GM21390 (cell line): ENCODE measurements at regions not wholly inside any gene's neighbourhood (a gene's known extent, or its start where the extent isn't known, plus 50 kb on each side); places are given as distances from the start of the nearest gene placed in this dataset.

Experiments
- ATAC-seq: cut with Tn5 transposase; IDR thresholded peaks from one replicate; pipeline ENCODE4 v1.9.1; 2021; ENCODE audit not compliant: unreplicated experiment

DNA sequence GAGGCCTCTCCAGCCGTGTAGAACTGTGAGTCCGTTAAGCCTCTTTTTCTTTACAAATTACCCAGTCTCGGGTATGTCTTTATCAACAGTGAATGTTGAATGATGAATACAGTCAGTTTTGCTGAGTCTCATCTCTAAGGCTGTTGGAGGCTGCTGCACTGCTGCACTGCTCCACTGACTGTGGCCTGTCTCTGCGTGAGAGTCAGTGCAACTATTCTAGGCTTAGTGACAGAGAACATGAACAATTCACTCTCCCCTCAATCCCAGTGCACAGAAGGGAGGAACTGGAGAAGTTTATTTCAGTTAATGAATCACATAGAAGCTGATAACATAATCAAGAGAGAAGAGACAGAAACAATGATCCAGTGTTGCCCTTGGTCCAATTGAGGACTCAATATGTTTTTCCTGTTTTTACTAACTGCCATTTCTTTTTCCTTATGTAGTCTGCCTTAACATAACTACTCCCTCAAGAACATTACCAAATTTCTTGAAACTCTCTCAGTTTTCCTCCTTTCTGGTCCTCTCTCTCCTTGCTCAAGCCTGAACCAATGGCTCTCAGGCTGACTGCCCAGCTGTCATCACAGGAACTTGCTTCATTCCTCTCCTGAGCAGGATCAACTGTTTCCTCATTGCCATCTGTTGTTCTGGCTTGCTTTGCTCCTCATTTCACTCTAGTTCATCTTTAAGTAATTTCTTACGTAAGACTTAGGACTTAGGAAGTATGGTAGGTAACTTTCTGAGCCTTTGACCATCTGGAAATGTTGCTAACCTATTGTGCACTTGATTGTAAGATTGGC is 483.2 kb downstream of the METTL4 start:
- no peak for ATAC-seq

DNA sequence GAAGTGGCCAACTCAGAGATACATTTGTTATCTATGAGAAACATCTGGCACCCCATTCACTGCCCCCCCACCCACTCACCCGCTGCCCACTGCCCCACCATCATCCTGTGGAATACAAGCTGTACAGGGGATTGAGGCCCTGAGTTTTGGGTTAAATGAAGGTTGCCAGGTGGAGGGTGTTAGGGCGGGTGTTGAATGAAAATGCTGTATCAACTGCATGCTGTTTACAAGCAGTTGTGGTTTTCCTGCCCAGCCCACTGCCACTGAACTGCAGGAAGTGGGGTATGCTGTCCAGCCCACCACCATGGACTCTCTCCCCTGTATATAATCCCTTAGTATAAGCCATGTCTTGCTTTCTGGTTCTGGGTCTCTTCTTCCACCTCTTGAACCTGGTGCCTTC is 481.9 kb downstream of the METTL4 start:
- ATAC-seq: no peak

DNA sequence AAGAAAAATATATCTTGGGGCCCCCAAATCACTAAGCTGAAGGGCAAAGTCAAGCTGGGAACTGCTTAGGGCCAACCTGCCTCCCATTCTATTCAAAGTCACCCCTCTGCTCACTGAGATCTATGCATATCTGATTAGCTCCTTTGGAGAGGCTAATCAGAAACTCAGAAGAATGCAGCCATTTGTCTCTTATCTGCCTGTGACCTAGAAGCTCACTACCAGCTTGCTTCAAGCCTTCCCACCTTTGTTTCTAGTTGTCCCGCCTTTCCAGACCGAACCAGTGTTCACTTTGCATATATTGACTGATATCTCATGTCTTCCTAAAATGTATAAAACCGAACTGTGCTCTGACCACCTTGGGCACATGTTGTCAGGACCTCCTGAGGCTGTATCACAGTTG is 479.4 kb downstream of the METTL4 start:
- no peak for ATAC-seq

DNA sequence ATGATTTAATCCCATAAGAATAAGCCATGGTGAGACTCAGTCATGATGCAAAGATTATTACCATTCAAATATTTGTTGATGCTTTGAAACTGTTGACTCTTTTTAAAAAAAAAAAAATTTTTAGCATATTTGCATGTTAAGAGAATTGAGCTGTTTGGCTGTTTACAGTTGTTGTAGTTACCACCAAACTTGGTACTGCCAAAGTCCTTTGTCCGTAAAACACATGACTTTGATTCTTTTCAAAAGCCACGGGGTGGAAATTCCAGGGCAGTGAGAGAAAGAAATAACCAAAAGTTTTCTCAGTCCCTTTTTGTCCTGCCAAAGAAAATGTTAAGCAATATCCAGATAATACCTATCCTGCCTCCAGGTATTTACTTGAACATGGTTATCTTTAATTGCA is 474.8 kb downstream of the METTL4 start:
- no peak for ATAC-seq

DNA sequence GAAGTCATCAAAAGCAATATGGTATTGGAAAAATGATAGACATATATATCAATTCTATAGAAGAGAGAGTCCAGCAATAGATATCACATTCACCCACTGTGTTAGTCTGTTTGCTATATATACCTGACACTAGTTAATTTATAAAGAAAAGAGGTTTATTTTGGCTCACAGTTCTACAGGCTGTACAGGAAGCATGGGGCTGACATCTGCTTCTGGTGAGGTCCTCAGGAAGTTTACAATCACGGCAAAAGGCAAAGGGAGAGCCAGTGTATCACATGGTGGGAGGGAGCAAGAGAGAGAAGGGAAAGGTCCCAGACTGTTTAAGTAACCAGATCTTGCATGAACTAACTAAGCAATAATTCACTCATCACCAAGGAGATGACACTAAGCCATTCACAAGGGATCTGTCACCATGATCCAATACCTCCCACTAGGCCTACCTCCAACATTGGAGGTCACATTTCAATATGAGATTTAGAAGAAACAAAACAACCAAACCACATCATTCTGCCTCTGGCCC is 470.6 kb downstream of the METTL4 start:
- no peak for ATAC-seq

DNA sequence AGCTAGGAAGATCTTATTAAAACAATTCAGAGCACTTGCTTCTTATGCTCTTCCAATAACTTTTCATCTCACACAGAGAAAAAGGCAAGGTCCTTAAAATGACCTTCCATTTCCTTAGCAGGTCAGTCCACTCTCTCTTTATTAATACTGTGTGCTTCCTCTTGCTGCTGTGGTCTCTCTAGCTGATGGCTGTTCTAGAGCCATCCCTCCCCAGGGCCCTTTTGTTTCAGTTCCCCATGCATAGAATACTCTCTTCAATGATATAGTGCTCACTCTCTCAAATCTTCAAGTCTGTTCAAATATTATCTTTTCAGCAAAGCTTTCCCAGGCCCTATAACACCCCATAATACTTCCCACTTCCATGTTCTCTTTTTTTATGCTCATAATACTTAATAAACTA is 469.3 kb downstream of the METTL4 start:
- ATAC-seq: no peak

DNA sequence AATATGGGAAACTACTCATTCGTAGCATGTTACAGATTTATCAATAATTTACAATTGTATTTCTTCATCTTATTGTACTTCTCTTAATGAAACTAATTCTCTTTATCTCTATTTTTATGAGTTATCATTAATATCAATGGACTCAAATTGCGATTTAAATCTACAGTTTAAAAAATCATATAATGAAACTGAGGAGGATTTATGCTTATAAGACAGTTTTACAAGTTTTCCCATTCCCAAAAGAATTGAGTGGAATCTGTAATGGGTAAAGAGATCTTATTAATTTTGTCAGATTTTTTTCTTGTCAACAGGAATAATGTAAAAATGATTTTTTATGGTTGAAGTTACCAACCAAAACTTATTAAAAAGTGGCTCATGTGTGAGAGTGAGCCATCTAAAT is 468.0 kb downstream of the METTL4 start:
- no peak for ATAC-seq

DNA sequence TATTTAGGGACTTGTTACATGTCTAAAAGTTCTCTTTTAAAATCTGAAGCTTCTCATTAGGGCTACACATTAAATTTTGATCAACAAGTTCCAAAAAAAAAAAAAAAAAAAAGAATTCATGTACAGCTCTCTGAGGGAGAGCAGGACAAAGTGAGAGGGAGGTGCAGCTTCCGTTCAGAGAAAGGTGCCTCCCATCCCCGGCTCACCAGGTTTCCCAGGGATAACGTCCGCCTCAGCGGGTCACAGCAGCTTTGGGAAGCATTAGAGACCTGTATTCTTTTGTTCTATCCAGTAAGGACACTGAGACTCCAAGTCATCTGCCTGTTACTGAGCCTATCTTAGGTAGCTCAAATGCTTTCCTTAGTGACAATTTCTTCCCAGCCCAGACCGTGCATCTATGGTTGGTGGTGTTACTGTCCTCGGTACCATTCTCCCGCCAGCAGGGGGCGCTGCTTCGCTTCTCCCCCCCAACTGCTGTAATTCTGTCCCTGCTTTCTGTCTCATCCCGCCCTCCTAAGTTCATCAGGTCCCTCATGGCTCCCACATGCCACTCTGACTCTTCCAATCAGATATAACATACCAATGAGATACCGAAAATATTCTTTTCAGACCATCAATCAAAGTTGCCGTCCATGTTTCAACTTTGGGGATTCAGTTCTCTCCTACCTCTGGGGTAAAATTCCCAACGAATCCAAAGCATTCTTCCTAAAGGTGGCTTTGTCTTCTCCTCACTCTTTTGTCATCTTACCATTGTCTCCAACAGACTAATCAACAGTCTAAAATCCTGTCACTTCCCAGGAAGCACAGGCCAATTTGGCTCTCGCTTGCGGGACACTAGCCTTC is 466.5 kb downstream of the METTL4 start:
- peak; percentile 81 for ATAC-seq

DNA sequence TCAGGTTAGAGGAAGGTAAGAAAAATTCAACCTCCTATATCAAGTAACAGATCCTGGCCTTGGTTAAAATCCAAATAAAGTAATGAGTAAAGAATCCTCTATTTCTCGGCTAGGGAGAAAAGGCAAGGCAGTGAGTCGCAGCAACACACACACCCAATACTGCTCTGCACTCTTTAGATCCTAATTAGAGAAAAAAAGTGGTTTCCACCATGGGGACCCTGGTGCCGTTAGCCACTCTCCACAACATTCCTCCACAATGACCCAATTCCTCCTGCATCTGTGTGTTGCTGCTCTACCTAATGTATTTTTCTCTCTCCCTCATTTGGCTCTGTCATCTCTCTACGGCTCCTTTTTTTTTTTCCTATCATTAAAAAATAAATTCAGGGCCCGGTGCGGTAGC is 462.7 kb downstream of the METTL4 start:
- ATAC-seq: no peak

DNA sequence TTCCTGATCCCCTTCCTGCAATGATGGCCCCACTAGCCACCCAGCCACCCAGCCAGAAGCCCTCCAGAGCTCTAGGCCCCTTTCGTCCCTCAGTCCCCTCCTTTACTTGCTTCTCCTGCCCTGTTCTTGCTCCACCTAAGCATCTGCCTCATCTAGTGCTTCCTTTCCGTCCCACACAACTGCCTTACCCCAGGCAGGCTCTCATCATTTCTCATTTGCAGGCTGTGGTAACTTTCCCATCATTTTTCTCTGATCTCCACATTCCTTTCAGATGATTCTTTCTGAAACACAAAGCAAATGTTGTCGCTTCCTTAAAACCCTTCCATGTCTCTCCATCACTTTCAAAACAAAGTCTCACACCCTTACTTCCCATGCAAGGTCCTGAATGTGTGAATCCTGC is 459.8 kb downstream of the METTL4 start:
- ATAC-seq: no peak

DNA sequence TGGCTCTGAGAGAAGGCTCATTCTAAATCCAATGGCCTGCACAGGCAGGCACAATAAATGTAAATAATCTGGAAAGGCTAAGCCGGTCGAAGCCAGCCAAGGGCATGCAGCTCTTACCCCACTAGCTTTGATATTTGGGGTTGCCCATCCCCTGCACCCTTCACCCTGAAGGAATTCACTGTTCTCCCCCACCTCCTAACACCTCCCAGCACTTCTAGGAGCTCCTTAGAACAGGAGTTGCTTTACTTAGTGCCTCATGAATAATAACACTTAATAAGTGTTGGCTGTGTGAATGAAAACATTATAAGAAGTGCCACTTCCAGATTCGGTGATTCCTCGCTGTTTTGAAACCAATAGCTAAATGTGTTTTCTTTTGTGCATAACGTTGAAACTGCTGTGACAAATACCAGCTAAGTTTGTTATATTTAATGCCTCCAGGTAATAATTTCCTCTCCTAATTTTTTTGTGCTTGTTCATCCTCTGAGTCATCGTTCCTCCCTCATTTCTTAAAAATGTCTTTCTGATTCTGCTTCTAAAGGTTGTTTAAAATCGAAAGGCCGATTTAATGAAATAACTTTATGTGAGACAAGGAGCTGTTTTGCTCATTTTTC is 458.8 kb downstream of the METTL4 start:
- no peak for ATAC-seq

DNA sequence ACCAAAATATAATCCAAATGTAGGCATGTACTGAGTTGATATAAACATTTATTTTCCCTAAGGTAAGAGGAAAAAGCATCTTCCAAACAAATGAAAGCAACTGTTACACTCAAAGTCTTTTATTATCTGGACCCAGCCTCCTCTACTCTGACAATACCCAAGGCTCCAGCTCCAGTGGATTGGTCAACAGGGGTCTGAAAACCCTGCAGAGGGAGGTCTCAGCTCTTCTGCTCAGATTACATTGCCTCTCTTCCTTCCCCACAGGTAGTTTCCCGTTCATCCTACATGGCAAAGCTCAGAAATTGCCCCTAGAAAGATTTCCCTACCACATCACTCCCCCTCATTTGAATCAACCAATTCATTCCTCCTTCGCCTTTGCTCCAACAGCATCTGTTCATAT is 457.0 kb downstream of the METTL4 start:
- ATAC-seq: no peak

DNA sequence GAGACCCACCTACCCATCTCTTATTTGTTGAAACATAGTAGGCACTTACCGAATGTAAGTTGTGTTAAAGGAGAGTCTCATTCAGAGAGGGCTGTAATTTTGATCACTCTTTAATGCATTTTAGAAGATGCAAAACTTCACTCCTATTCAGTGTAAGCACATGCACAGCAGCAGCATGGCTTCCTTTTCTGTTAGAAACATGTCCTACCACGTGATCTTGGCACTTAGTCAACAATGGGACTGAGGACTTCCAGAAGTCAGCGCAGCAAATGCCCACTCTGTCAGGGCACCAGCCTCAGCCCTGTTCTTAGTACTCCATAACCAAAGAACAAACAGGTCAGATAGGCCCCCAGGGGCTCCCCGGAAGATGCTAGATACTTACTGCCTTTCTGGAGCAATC is 456.5 kb downstream of the METTL4 start:
- ATAC-seq: no peak

DNA sequence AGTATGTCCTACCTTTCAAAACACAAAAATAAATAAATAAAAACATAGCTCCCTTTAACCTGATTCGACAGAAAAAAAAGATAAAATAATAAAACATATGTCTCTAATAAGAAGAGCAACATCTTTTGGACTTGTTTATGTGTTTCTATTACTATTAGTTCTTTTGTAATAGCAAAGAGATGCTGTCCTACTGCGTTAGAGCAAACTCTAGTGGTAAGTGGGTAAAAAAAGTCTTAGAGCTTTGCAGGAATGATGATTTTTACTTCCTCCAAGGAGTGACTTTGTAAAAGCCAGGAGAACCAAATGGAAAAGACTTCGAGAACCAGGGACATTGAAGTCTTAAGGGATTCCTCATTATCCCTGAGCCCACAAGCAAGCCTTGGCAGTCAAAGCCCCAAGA is 450.1 kb downstream of the METTL4 start:
- ATAC-seq: no peak

DNA sequence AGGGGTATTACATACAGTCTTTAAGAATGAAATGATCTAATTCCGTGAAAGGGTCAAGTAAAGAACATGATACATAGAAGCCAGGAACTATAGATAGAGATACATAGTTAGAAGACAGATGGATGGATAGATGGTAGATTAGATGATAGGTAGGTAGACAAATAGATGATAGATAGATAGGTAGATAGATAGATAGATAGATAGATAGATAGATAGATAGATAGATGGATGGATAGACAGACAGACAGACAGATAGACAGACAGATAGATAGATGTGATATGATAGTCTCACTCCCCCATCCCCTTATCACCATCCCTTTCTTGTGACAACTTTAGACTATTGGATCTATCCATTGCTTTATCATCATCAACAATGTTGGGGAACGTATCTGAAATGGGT is 448.2 kb downstream of the METTL4 start:
- ATAC-seq: no peak

DNA sequence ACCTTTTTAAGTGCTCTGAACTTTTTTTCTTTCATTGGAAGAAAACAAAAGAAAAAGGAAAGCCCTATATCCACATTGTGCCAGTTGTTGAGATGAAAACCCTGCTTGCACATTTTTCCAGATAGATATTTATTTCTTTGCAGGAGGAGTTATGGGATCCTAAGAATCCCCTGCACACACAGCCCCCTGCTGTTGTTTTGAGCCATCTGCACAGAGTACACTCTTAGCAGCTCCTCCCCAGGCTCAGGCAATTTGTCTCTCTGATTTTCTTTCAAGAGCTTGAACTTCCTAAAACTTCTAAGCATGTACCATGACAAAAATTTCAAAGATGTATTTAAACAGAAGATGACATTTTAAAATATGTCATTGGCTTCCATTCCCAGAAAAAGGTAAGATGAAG is 436.9 kb downstream of the METTL4 start:
- no peak for ATAC-seq

DNA sequence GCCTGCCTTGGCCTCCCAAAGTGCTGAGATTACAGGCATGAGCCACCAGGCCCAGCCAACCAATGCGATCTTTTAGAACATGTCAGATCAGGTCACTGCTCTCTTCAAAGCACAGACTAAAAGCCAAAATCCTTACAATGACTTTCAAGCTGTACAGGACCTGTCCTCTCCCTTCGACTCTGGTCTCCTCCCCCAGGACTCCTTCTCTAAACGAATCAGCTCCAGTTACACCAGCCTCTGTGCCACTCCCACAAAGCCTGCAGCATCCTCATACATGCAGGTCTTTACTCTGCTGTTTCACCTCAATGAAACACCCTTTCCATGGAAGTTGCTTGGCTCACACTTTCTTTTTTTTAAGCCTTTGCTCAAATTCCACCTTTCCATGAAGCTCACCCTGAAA is 436.0 kb downstream of the METTL4 start:
- no peak for ATAC-seq

DNA sequence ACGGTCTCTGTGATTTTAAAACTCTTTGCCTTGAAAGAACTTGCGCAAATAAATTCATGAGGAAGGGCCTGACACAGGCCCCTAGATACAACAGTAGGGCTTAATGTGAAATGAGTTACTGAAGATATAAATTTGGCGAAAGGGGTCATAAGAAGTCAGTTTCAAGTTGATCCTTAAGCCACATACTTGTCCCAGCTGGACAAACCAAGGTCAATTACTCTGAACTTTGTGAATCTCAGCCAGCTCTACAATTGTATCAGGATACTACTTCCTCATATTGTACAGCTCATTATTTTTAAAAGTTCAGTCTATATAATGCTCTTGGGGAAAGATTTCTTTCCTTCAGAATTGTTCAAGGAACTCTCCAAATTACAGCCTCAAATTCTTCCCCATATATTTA is 432.8 kb downstream of the METTL4 start:
- no peak for ATAC-seq

DNA sequence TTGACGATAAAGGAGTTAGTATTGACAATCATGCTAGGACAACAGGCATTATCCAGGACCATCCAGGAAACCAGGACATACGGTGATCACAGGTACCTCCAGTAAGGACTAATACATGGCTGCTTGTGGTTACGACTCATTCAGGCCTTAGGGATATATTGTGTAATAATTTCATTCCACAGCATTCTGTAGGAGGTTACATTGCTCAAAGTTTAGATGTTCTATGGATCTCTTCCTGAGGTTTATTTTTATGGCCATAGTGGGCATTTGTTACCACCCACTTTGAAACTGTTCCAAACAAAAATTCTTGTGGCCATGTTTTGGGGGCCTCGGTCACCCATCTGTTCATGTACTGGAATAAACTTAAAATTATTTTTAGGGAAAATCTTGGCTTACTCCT is 431.6 kb downstream of the METTL4 start:
- no peak for ATAC-seq

DNA sequence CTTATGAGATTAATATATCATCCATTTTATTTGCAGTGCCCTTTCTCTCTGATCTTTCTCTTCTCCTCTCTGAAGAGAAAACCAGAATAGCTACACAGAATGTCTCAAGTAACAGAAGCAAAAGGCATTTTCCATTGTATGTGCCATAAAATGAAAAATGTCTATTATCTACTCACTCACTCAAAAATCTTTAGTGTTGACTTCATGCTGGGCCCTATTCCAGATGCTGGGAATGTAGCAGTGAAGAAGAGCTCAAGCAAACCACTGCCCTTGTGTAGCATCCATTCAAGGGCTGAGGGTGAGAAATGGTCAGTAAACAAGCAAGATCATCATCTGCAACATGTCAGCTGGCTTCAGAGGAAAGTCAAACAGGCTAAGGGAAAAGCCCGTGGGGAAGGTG is 427.7 kb downstream of the METTL4 start:
- ATAC-seq: no peak

DNA sequence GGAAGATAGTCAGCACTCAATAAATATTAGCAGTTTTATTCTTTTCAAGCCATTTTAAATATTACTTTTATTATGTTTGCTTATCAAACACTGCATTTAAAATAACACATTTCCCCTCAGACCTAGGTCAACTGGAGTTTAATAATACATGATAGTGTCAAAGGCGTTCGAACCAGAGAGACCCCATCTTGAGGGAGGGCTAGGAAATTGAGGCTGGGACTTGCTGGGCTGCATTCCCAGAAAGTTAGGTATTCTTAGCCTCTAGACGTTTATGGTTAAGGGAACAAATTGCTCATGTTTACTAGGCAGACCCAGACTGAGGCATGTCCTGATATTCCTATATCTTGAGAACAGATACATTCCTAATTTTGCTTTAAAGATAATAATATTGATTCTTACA is 426.5 kb downstream of the METTL4 start:
- ATAC-seq: no peak

DNA sequence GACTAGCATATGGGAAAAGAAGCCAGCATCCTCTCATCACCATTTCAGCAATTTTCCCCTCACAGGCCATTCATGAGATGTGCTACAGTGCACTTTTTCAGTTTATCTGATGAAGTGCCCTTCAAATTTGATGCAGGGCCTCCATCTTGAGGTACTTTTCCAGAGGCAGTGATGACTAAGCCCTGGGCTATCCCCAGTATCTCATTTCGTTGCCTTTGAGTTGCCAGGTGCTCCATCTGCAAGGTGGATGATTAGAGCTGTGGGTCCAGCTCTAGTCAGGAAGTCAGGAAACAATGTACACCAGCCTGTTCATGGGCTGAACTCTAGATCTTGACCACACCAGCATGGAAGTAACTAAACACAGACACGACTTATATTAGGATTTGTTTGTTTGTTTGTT is 425.2 kb downstream of the METTL4 start:
- ATAC-seq: no peak
